Activated T-cell treated with anti-CD3 and anti-CD28 coated beads, Interleukin-2, amount 50 U/mL, for 24 hours (primary cell): ENCODE measurements at regions not wholly inside any gene's neighbourhood (a gene's known extent, or its start where the extent isn't known, plus 50 kb on each side); places are given as distances from the start of the nearest gene placed in this dataset.

ENCODE experiments used
- DNase-seq: peaks from one replicate; pipeline ENCODE4 v3.0.0-alpha.2; 2020
- H3K27ac Mint-ChIP-seq: 2 replicates; pipeline ENCODE4 v1.8.0; 2020; ENCODE audit warnings: mild to moderate bottlenecking, mixed read lengths
- H3K27me3 Mint-ChIP-seq: 2 replicates; pipeline ENCODE4 v1.8.0; 2020; ENCODE audit warnings: mixed read lengths
- H3K36me3 Mint-ChIP-seq: 2 replicates; pipeline ENCODE4 v1.8.0; 2020; ENCODE audit warnings: low read depth, mixed read lengths
- H3K4me1 Mint-ChIP-seq: 2 replicates; pipeline ENCODE4 v1.8.0; 2020; ENCODE audit warnings: low read depth, mixed read lengths
- H3K4me3 Mint-ChIP-seq: 2 replicates; pipeline ENCODE4 v1.8.0; 2020; ENCODE audit warnings: mild to moderate bottlenecking, moderate library complexity, mixed read lengths
- H3K9me3 Mint-ChIP-seq: 2 replicates; pipeline ENCODE4 v1.8.0; 2020; ENCODE audit warnings: mixed read lengths

GRCh38 chr1:213388199-213388598, 337.2 kb downstream of the RPS6KC1 start:
- Mint-ChIP-seq H3K9me3 (no peaks in the 10 kb centered on the region), H3K27ac (no peak overlapping the region), H3K27me3 (no peaks in the 10 kb centered on the region), H3K4me1 (no peaks in the 10 kb centered on the region), H3K4me3 (no peak overlapping the region), H3K36me3 (no peaks in the 10 kb centered on the region)
- no peak for DNase-seq

GRCh38 chr1:213389061-213389581, 338.1 kb downstream of the RPS6KC1 start:
- Mint-ChIP-seq H3K4me1 (no peaks in the 10 kb centered on the region), H3K4me3 (no peak overlapping the region), H3K27ac (no peak overlapping the region), H3K36me3 (no peaks in the 10 kb centered on the region), H3K27me3 (peaks cover 3% of the 10 kb centered on the region), H3K9me3 (no peaks in the 10 kb centered on the region)
- DNase-seq = no peak

- no peak overlapping the region for H3K4me3 Mint-ChIP-seq
- no peak for DNase-seq
- H3K36me3 Mint-ChIP-seq = no peaks in the 10 kb centered on the region
- H3K27ac Mint-ChIP-seq = no peak overlapping the region
- peaks cover 3% of the 10 kb centered on the region for H3K27me3 Mint-ChIP-seq
- no peaks in the 10 kb centered on the region for H3K9me3 Mint-ChIP-seq
- H3K4me1 Mint-ChIP-seq = no peaks in the 10 kb centered on the region
Observed at GRCh38 chr1:213391445-213391844, 340.4 kb downstream of the RPS6KC1 start.

GRCh38 chr1:213393860-213394259, 342.8 kb downstream of the RPS6KC1 start:
- no peak for DNase-seq
- Mint-ChIP-seq H3K27me3 (peaks cover 3% of the 10 kb centered on the region), H3K4me3 (no peak overlapping the region), H3K4me1 (no peaks in the 10 kb centered on the region), H3K36me3 (no peaks in the 10 kb centered on the region), H3K27ac (no peak overlapping the region), H3K9me3 (no peaks in the 10 kb centered on the region)

- H3K27ac Mint-ChIP-seq = no peak overlapping the region
- H3K4me3 Mint-ChIP-seq = no peak overlapping the region
- DNase-seq = no peak
- H3K27me3 Mint-ChIP-seq = peaks cover 3% of the 10 kb centered on the region
- H3K36me3 Mint-ChIP-seq = no peaks in the 10 kb centered on the region
- no peaks in the 10 kb centered on the region for H3K4me1 Mint-ChIP-seq
- no peaks in the 10 kb centered on the region for H3K9me3 Mint-ChIP-seq
Observed at GRCh38 chr1:213394837-213395236, 343.8 kb downstream of the RPS6KC1 start.

GRCh38 chr1:213397638-213398037, 346.6 kb downstream of the RPS6KC1 start:
- H3K9me3 Mint-ChIP-seq = no peaks in the 10 kb centered on the region
- DNase-seq = no peak
- no peaks in the 10 kb centered on the region for H3K4me1 Mint-ChIP-seq
- no peak overlapping the region for H3K27ac Mint-ChIP-seq
- H3K4me3 Mint-ChIP-seq = no peak overlapping the region
- no peaks in the 10 kb centered on the region for H3K36me3 Mint-ChIP-seq
- H3K27me3 Mint-ChIP-seq = peaks cover 3% of the 10 kb centered on the region

GRCh38 chr1:213399695-213400094, 348.7 kb downstream of the RPS6KC1 start:
- Mint-ChIP-seq H3K4me1 (no peaks in the 10 kb centered on the region), H3K27ac (no peak overlapping the region), H3K36me3 (no peaks in the 10 kb centered on the region), H3K4me3 (no peak overlapping the region), H3K27me3 (no peaks in the 10 kb centered on the region), H3K9me3 (no peaks in the 10 kb centered on the region)
- no peak for DNase-seq

GRCh38 chr1:213409208-213409631, 358.2 kb downstream of the RPS6KC1 start:
- Mint-ChIP-seq H3K4me1 (no peaks in the 10 kb centered on the region), H3K36me3 (no peaks in the 10 kb centered on the region), H3K27ac (no peak overlapping the region), H3K9me3 (no peaks in the 10 kb centered on the region), H3K4me3 (no peak overlapping the region), H3K27me3 (no peaks in the 10 kb centered on the region)
- DNase-seq = no peak

- H3K36me3 Mint-ChIP-seq = no peaks in the 10 kb centered on the region
- H3K27ac Mint-ChIP-seq = no peak overlapping the region
- no peaks in the 10 kb centered on the region for H3K4me1 Mint-ChIP-seq
- no peaks in the 10 kb centered on the region for H3K9me3 Mint-ChIP-seq
- H3K27me3 Mint-ChIP-seq = no peaks in the 10 kb centered on the region
- H3K4me3 Mint-ChIP-seq = no peak overlapping the region
- no peak for DNase-seq
Observed at GRCh38 chr1:213409971-213410370, 358.9 kb downstream of the RPS6KC1 start.

GRCh38 chr1:213414346-213414745, 363.3 kb downstream of the RPS6KC1 start:
- Mint-ChIP-seq H3K9me3 (no peaks in the 10 kb centered on the region), H3K4me1 (no peaks in the 10 kb centered on the region), H3K27me3 (peaks cover 2% of the 10 kb centered on the region), H3K27ac (no peak overlapping the region), H3K36me3 (no peaks in the 10 kb centered on the region), H3K4me3 (no peak overlapping the region)
- no peak for DNase-seq

- Mint-ChIP-seq H3K36me3 (no peaks in the 10 kb centered on the region), H3K4me3 (no peak overlapping the region), H3K4me1 (no peaks in the 10 kb centered on the region), H3K27me3 (peaks cover 2% of the 10 kb centered on the region), H3K27ac (no peak overlapping the region), H3K9me3 (no peaks in the 10 kb centered on the region)
- DNase-seq = no peak
Observed at GRCh38 chr1:213414911-213415310, 363.9 kb downstream of the RPS6KC1 start.

GRCh38 chr1:213415691-213416380, 364.8 kb downstream of the RPS6KC1 start:
- H3K27ac Mint-ChIP-seq = no peak overlapping the region
- no peak for DNase-seq
- no peaks in the 10 kb centered on the region for H3K9me3 Mint-ChIP-seq
- H3K4me3 Mint-ChIP-seq = no peak overlapping the region
- peaks cover 2% of the 10 kb centered on the region for H3K27me3 Mint-ChIP-seq
- no peaks in the 10 kb centered on the region for H3K4me1 Mint-ChIP-seq
- H3K36me3 Mint-ChIP-seq = no peaks in the 10 kb centered on the region

GRCh38 chr1:213416461-213417224, 365.6 kb downstream of the RPS6KC1 start:
- Mint-ChIP-seq H3K27ac (no peak overlapping the region), H3K4me3 (no peak overlapping the region), H3K9me3 (no peaks in the 10 kb centered on the region), H3K36me3 (no peaks in the 10 kb centered on the region), H3K27me3 (peaks cover 2% of the 10 kb centered on the region), H3K4me1 (no peaks in the 10 kb centered on the region)
- DNase-seq = no peak

GRCh38 chr1:213417225-213417820, 366.3 kb downstream of the RPS6KC1 start:
- H3K36me3 Mint-ChIP-seq = no peaks in the 10 kb centered on the region
- no peak overlapping the region for H3K4me3 Mint-ChIP-seq
- peaks cover 2% of the 10 kb centered on the region for H3K27me3 Mint-ChIP-seq
- H3K27ac Mint-ChIP-seq = no peak overlapping the region
- no peaks in the 10 kb centered on the region for H3K4me1 Mint-ChIP-seq
- no peak for DNase-seq
- H3K9me3 Mint-ChIP-seq = no peaks in the 10 kb centered on the region

GRCh38 chr1:213417846-213418245, 366.8 kb downstream of the RPS6KC1 start:
- H3K27ac Mint-ChIP-seq = no peak overlapping the region
- H3K4me3 Mint-ChIP-seq = no peak overlapping the region
- no peaks in the 10 kb centered on the region for H3K36me3 Mint-ChIP-seq
- H3K4me1 Mint-ChIP-seq = no peaks in the 10 kb centered on the region
- no peaks in the 10 kb centered on the region for H3K9me3 Mint-ChIP-seq
- peaks cover 2% of the 10 kb centered on the region for H3K27me3 Mint-ChIP-seq
- DNase-seq = no peak
